Testis (tissue), 2 donors: ENCODE measurements at regions not wholly inside any gene's neighbourhood (a gene's known extent, or its start where the extent isn't known, plus 50 kb on each side); places are given as distances from the start of the nearest gene placed in this dataset.

Source experiments
- CTCF ChIP-seq, 3 experiments: fragments of 450-650 bp in 2 of 3; fragments of 200-600 bp in 1 of 3; sonication (generic) in 1 of 3; IDR thresholded peaks; one replicate each; pipeline ENCODE4 v1.5.1; 2016 to 2019; ENCODE audit warnings: antibody characterized with exemption in 3 of 3, mild to moderate bottlenecking in 2 of 3, moderate library complexity in 1 of 3
- POLR2A ChIP-seq: fragments of 450-650 bp; IDR thresholded peaks from one replicate; pipeline ENCODE4 v1.6.1; 2017; ENCODE audit warnings: antibody characterized with exemption, mild to moderate bottlenecking, moderate library complexity

- TF ChIP-seq CTCF (IDR thresholded peaks at IDR 0.05) = no peak
- no peak for TF ChIP-seq POLR2A
Measured at GRCh38 chr9:24257726-24258125, 288.0 kb downstream of the IZUMO3 start.
